ENCODE measurements at regions not wholly inside any gene's neighbourhood (a gene's known extent, or its start where the extent isn't known, plus 50 kb on each side); places are given as distances from the start of the nearest gene placed in this dataset.
A peak's percentile ranks its signal among the peaks of the same experiment; 100 is the strongest.

- DNase-seq = no peak
Measured at GRCh38 chr18:60445341-60445740, 72.8 kb upstream of the MC4R start.

- peak; percentile 76 for DNase-seq
Measured at GRCh38 chr18:60446821-60447220, 74.2 kb upstream of the MC4R start.

- DNase-seq = no peak
Measured at GRCh38 chr18:60448487-60449267, 76.1 kb upstream of the MC4R start.

- no peak for DNase-seq
Measured at GRCh38 chr18:60452421-60452820, 79.8 kb upstream of the MC4R start.

- no peak for DNase-seq
Measured at GRCh38 chr18:60466677-60467076, 94.1 kb upstream of the MC4R start.

- no peak for DNase-seq
Measured at GRCh38 chr18:60469387-60470100, 97.0 kb upstream of the MC4R start.

- DNase-seq = no peak
Measured at GRCh38 chr18:60471652-60472051, 99.1 kb upstream of the MC4R start.

GRCh38 chr18:60485201-60485600 is 112.6 kb upstream of the MC4R start:
- DNase-seq = no peak

- DNase-seq = no peak
Measured at GRCh38 chr18:60493066-60493465, 120.5 kb upstream of the MC4R start.

GRCh38 chr18:60499675-60500074 is 127.1 kb upstream of the MC4R start:
- no peak for DNase-seq

- DNase-seq = no peak
Measured at GRCh38 chr18:60500960-60501359, 128.4 kb upstream of the MC4R start.

GRCh38 chr18:60502591-60502990 is 130.0 kb upstream of the MC4R start:
- DNase-seq = no peak

- no peak for DNase-seq
Measured at GRCh38 chr18:60503199-60503598, 130.6 kb upstream of the MC4R start.

GRCh38 chr18:60506190-60506589 is 133.6 kb upstream of the MC4R start:
- no peak for DNase-seq

GRCh38 chr18:60506682-60507081 is 134.1 kb upstream of the MC4R start:
- no peak for DNase-seq

GRCh38 chr18:60508108-60508507 is 135.5 kb upstream of the MC4R start:
- no peak for DNase-seq

- no peak for DNase-seq
Measured at GRCh38 chr18:60534538-60534937, 162.0 kb upstream of the MC4R start.

GRCh38 chr18:60537074-60537473 is 164.5 kb upstream of the MC4R start:
- no peak for DNase-seq

GRCh38 chr18:60538891-60539290 is 166.3 kb upstream of the MC4R start:
- no peak for DNase-seq

GRCh38 chr18:60541661-60542060 is 169.1 kb upstream of the MC4R start:
- DNase-seq = no peak

- no peak for DNase-seq
Measured at GRCh38 chr18:60543646-60544045, 171.1 kb upstream of the MC4R start.

GRCh38 chr18:60549338-60549960 is 176.9 kb upstream of the MC4R start:
- peak; percentile 96 for DNase-seq

GRCh38 chr18:60552948-60553347 is 180.4 kb upstream of the MC4R start:
- no peak for DNase-seq

- DNase-seq = peak; percentile 92
Measured at GRCh38 chr18:60554967-60555366, 182.4 kb upstream of the MC4R start.
